GM12878 (cell line): ENCODE measurements at regions not wholly inside any gene's neighbourhood (a gene's known extent, or its start where the extent isn't known, plus 50 kb on each side); places are given as distances from the start of the nearest gene placed in this dataset.

Experiments
- ATAC-seq: fragments of 200-7000 bp; cut with Tn5 transposase; 3 replicates; pipeline ENCODE4 v1.9.1; 2020; ENCODE audit warnings: mild to moderate bottlenecking, moderate library complexity
- BruUV-seq: library from RNA; stranded (reverse); fragments of 400-500 nt; replicated peaks from 2 replicates; lab custom pipeline; 2021; lab: Mats Ljungman, UMichigan
- CTCF ChIA-PET: fragments of 300-600 bp; sonication (Branson Sonifier 250); formaldehyde crosslinking; extraction: SDS; loops from one replicate; lab custom pipeline; 2021; ENCODE audit warnings: inconsistent platforms; lab: Yijun Ruan, JAX
- POLR2A ChIA-PET: fragments of 350-600 bp; formaldehyde crosslinking; extraction: SDS; loops from one replicate; lab custom pipeline; 2021; ENCODE audit warnings: inconsistent platforms; lab: Charles Lee
- RAD21 ChIA-PET: fragments of 300-600 bp; sonication (Branson Sonifier 250); formaldehyde crosslinking; loops from one replicate; lab custom pipeline; 2023; ENCODE audit warnings: antibody characterized with exemption; ENCODE audit not compliant: unreplicated experiment; lab: Charles Lee
- SMC1A ChIA-PET: fragments of 300-600 bp; sonication (Branson Sonifier 250); formaldehyde crosslinking; loops from one replicate; lab custom pipeline; 2023; ENCODE audit not compliant: unreplicated experiment, uncharacterized antibody; lab: Charles Lee
- DNase-seq: peaks from one replicate; pipeline ENCODE4 v3.0.0-alpha.2; 2011; ENCODE audit warnings: low read depth, low spot score
- FAIRE-seq: peaks from 3 replicates; lab custom pipeline; 2011; peaks lifted over from hg19 to GRCh38; lab: Jason Lieb, UNC
- H2AFZ ChIP-seq: 2 replicates; pipeline ENCODE4 v1.6.0; 2011; ENCODE audit warnings: low read depth, low read length, control low read depth; ENCODE audit not compliant: control insufficient read depth
- H3K27ac ChIP-seq: 2 replicates; pipeline ENCODE4 v1.5.1; 2011; ENCODE audit warnings: control low read depth; ENCODE audit not compliant: control insufficient read depth, insufficient read depth
- H3K27me3 ChIP-seq, 2 experiments: replicated peaks in 1 of 2; 2 replicates each; pipeline versions ENCODE4 v1.6.0 to v1.6.1; 2011; ENCODE audit warnings: low read length in 1 of 2; ENCODE audit not compliant: control insufficient read depth in 2 of 2, insufficient read depth in 2 of 2
- H3K36me3 ChIP-seq, 2 experiments: 2 replicates each; pipeline ENCODE4 v1.5.1; 2011; ENCODE audit warnings: low read length in 1 of 2; ENCODE audit not compliant: control insufficient read depth in 2 of 2, insufficient read depth in 2 of 2
- H3K4me1 ChIP-seq: 2 replicates; pipeline ENCODE4 v1.6.1; 2011; ENCODE audit warnings: mild to moderate bottlenecking, low read length, moderate library complexity, mixed read lengths; ENCODE audit not compliant: control insufficient read depth, insufficient read depth
- H3K4me2 ChIP-seq: 2 replicates; pipeline ENCODE4 v1.6.0; 2011; ENCODE audit warnings: control low read depth; ENCODE audit not compliant: control insufficient read depth, insufficient read depth
- H3K4me3 ChIP-seq: fragments of 200-600 bp; sonication (generic); 2 replicates; pipeline ENCODE4 v1.5.1; 2016
- H3K79me2 ChIP-seq: 2 replicates; pipeline ENCODE4 v1.6.0; 2011; ENCODE audit warnings: low read length; ENCODE audit not compliant: control insufficient read depth, insufficient read depth
- H3K9ac ChIP-seq: 2 replicates; pipeline ENCODE4 v1.8.0; 2011; ENCODE audit warnings: low read length, control low read depth, mixed read lengths; ENCODE audit not compliant: control insufficient read depth, insufficient read depth
- H3K9me3 ChIP-seq: replicated peaks from 3 replicates; pipeline ENCODE4 v1.5.1; 2011; ENCODE audit warnings: mild to moderate bottlenecking, low read length; ENCODE audit not compliant: control insufficient read depth, insufficient read depth
- H4K20me1 ChIP-seq: 2 replicates; pipeline ENCODE4 v1.6.0; 2011; ENCODE audit not compliant: control insufficient read depth, insufficient read depth
- BRCA1 ChIP-seq: IDR thresholded peaks from 2 replicates; pipeline ENCODE4 v1.6.1; 2011; ENCODE audit warnings: low read depth, low read length, improper control_type of control experiment
- MEF2B ChIP-seq: fragments of 450-650 bp; IDR thresholded peaks from 2 replicates; pipeline ENCODE4 v1.6.1; 2018; ENCODE audit warnings: mild to moderate bottlenecking, moderate library complexity; ENCODE audit not compliant: partially characterized antibody, poor library complexity, severe bottlenecking
- MYC ChIP-seq: IDR thresholded peaks from 2 replicates; pipeline ENCODE4 v1.6.1; 2011; ENCODE audit warnings: mild to moderate bottlenecking, low read length, moderate library complexity, inconsistent platforms; ENCODE audit not compliant: insufficient read depth, insufficient replicate concordance, insufficient read length, severe bottlenecking
- NFXL1 ChIP-seq: fragments of 450-650 bp; IDR thresholded peaks from 2 replicates; pipeline ENCODE4 v1.6.1; 2017; ENCODE audit warnings: antibody characterized with exemption, mild to moderate bottlenecking, borderline replicate concordance
- PAX5 ChIP-seq: IDR thresholded peaks from 2 replicates; pipeline ENCODE4 v1.6.1; 2011; ENCODE audit warnings: low read depth, low read length, borderline replicate concordance
- RBBP5 ChIP-seq: fragments of 200-600 bp; sonication (generic); conservative IDR thresholded peaks from 2 replicates; pipeline ENCODE4 v1.6.1; 2016
- SIN3A ChIP-seq: IDR thresholded peaks from 2 replicates; pipeline ENCODE4 v1.6.1; 2012; ENCODE audit warnings: low read depth, low read length, improper control_type of control experiment
- USF2 ChIP-seq: IDR thresholded peaks from 2 replicates; pipeline ENCODE4 v1.6.1; 2011; ENCODE audit warnings: low read depth, low read length, improper control_type of control experiment, borderline replicate concordance
- ZNF207 ChIP-seq: fragments of 450-650 bp; IDR thresholded peaks from 2 replicates; pipeline ENCODE4 v1.6.1; 2014; ENCODE audit warnings: antibody characterized with exemption, mild to moderate bottlenecking, borderline replicate concordance
- ZNF622 ChIP-seq: fragments of 450-650 bp; IDR thresholded peaks from 2 replicates; pipeline ENCODE4 v1.6.1; 2017; ENCODE audit warnings: mild to moderate bottlenecking, inconsistent platforms
- ZSCAN29 ChIP-seq: fragments of 450-650 bp; IDR thresholded peaks from 2 replicates; pipeline ENCODE4 v1.6.1; 2017; ENCODE audit warnings: mild to moderate bottlenecking, moderate library complexity
- WGBS: methylation state at CpG from one replicate; pipeline ENCODE4 v1.1.6; 2016; ENCODE audit warnings: low lambda C conversion rate; ENCODE audit not compliant: insufficient replicate concordance, insufficient coverage; ENCODE audit errors: missing lambda C conversion rate; 5-methylcytosine and 5-hydroxymethylcytosine counted together
- in situ Hi-C: fragments of 300-500 bp; cut with MboI; formaldehyde crosslinking; loops from 9 replicates; pipeline ENCODE4 v1.14.3; 2018; ENCODE audit warnings: mixed read lengths
- intact Hi-C: fragments of 100-400 bp; cut with micrococcal nuclease; formaldehyde crosslinking; loops from one replicate; pipeline ENCODE4 v1.14.2; 2022; ENCODE audit not compliant: unreplicated experiment
- TF ChIP-seq, protein P1 (sequence below): fragments of 450-650 bp; formaldehyde crosslinking; IDR thresholded peaks from 2 replicates; pipeline ENCODE4 v1.4.0; 2022; ENCODE audit warnings: mild to moderate bottlenecking, moderate library complexity

DNA sequence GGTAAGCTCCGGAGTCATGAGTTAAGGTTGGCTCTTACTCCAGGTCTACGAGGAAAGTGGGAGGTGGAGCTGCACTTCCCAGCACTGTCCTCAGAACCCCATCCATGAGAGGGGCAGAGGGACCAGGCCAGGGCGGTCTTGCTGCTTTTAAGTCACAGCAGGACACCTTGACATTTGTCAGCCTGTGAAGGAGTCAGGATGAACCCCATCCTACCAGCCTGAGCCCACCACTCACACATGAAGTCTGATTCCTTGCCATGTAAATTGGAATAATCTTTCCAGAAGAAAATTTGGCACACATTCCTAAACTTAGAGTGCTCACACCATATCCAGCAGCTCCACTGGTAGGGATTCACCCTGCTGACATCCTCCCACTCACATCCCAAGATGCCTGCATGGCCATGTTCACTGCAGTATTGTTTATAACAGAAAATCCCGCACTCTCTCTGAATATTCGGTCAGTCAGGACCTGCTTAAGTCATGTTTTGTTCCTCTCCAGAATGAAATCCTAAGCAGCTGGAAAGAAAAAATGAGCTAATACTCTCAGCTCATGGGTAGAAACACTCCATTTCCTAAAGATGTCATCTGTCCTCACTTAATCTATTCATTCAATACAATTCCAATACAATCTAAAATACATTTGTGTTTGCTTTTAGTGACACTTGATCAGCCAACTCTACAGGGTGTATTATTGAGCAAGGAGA, 79.3 kb upstream of the COL5A1 start:
- 25% methylated on average over 5 of the region's 5 CpGs for WGBS
- CTCF ChIA-PET, result no interaction called here
- no peaks in the 10 kb centered on the region for H3K36me3 ChIP-seq

GRCh38 chr9:134563397-134563796, 78.2 kb upstream of the COL5A1 start:
- Histone ChIP-seq H3K36me3 (no peaks in the 10 kb centered on the region), H3K27ac (no peak overlapping the region), H3K4me2 (no peak overlapping the region), H3K27me3 (peaks cover 0 to 1% of the 10 kb centered on the region in 2 experiments; a peak in 2 of 4 replicates), H3K79me2 (no peaks in the 10 kb centered on the region), H3K4me3 (no peak overlapping the region), H3K4me1 (no peaks in the 10 kb centered on the region), H3K9ac (no peak overlapping the region), H4K20me1 (no peaks in the 10 kb centered on the region)
- intact Hi-C loops (no loop called here), in situ Hi-C loops (no loop called here)
- 3% methylated on average over 4 of the region's 4 CpGs for WGBS
- CTCF ChIA-PET, result no interaction called here
- FAIRE-seq (no peak), DNase-seq (no peak)
- no peak for TF ChIP-seq MYC
- no peak for TF ChIP-seq ZNF622
- no peak for TF ChIP-seq BRCA1
- no peak for TF ChIP-seq RBBP5
- no peak for TF ChIP-seq PAX5
- TF ChIP-seq, protein P1, sequence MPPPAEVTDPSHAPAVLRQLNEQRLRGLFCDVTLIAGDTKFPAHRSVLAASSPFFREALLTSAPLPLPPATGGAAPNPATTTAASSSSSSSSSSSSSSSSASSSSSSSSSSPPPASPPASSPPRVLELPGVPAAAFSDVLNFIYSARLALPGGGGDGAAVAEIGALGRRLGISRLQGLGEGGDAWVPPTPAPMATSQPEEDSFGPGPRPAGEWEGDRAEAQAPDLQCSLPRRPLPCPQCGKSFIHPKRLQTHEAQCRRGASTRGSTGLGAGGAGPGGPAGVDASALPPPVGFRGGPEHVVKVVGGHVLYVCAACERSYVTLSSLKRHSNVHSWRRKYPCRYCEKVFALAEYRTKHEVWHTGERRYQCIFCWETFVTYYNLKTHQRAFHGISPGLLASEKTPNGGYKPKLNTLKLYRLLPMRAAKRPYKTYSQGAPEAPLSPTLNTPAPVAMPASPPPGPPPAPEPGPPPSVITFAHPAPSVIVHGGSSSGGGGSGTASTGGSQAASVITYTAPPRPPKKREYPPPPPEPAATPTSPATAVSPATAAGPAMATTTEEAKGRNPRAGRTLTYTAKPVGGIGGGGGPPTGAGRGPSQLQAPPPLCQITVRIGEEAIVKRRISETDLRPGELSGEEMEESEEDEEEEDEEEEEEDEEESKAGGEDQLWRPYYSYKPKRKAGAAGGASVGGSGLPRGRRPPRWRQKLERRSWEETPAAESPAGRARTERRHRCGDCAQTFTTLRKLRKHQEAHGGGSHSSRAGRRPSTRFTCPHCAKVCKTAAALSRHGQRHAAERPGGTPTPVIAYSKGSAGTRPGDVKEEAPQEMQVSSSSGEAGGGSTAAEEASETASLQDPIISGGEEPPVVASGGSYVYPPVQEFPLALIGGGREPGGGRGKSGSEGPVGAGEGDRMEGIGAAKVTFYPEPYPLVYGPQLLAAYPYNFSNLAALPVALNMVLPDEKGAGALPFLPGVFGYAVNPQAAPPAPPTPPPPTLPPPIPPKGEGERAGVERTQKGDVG (CRISPR knock-in tag), result no peak
- TF ChIP-seq ZNF207, result no peak
- no peak for TF ChIP-seq USF2
- TF ChIP-seq MEF2B, result no peak
- TF ChIP-seq NFXL1, result no peak
- TF ChIP-seq ZSCAN29, result no peak
- TF ChIP-seq, all 136 proteins: peak for 0
- ChIA-PET RAD21 (no interaction called here), SMC1A (interaction anchor here (0.6 kb wide), 1 partner anchor 929 kb away, joined by 3 read pairs; no protein-coding TSS in a partner anchor), POLR2A (no interaction called here)
- no TSS peak for BruUV-seq
- Histone ChIP-seq H2AFZ (no peak overlapping the region), H3K9me3 (no peaks in the 10 kb centered on the region; the same call in 2 of the 3 replicates)
- ATAC-seq, result no peak

More for the DNA sequence above, 79.3 kb upstream of the COL5A1 start:
- intact Hi-C loops, result no loop called here
- Histone ChIP-seq H3K27me3 (no peaks in the 10 kb centered on the region; a peak in 1 of 4 replicates), H3K79me2 (no peaks in the 10 kb centered on the region), H4K20me1 (no peaks in the 10 kb centered on the region), H3K4me2 (no peak overlapping the region), H3K9ac (no peak overlapping the region), H3K4me1 (no peaks in the 10 kb centered on the region), H3K9me3 (no peaks in the 10 kb centered on the region; the same call in 2 of the 3 replicates), H2AFZ (no peak overlapping the region), H3K27ac (no peak overlapping the region), H3K4me3 (no peak overlapping the region)
- FAIRE-seq (no peak), DNase-seq (no peak), ATAC-seq (no peak)
- ChIA-PET SMC1A (no interaction called here), RAD21 (no interaction called here), POLR2A (no interaction called here)
- in situ Hi-C loops, result no loop called here
- TF ChIP-seq SIN3A (no peak), MYC (no peak)
- no TSS peak for BruUV-seq
